Mesenchymal stem cell (in vitro differentiated cells and primary cell): ENCODE measurements at regions not wholly inside any gene's neighbourhood (a gene's known extent, or its start where the extent isn't known, plus 50 kb on each side); places are given as distances from the start of the nearest gene placed in this dataset.
"Not testable (repeated sequence)": the region's sequence is repeated elsewhere in the genome, so short reads cannot be mapped to it uniquely, and the experiment has no call there.

Experiments used
- DNase-seq: peaks from one replicate; pipeline ENCODE4 v3.0.0-alpha.2; 2013
- H2AFZ ChIP-seq: one replicate; pipeline ENCODE4 v1.6.1; 2013; ENCODE audit warnings: low read depth, mild to moderate bottlenecking, control low read depth, inconsistent platforms, low read length, moderate library complexity
- H2AK5ac ChIP-seq: 2 replicates; pipeline ENCODE4 v1.6.1; 2013; ENCODE audit warnings: low read length, moderate library complexity, mild to moderate bottlenecking, inconsistent platforms; ENCODE audit not compliant: severe bottlenecking
- H2BK120ac ChIP-seq: one replicate; pipeline ENCODE4 v1.6.1; 2013; ENCODE audit warnings: low read depth, mild to moderate bottlenecking, inconsistent platforms, low read length, moderate library complexity
- H2BK12ac ChIP-seq, 2 experiments: one replicate each; pipeline ENCODE4 v1.6.1; 2013; ENCODE audit warnings: inconsistent platforms in 2 of 2, low read length in 2 of 2, mild to moderate bottlenecking in 2 of 2, moderate library complexity in 2 of 2, control low read depth in 1 of 2
- H2BK15ac ChIP-seq: one replicate; pipeline ENCODE4 v1.6.1; 2013; ENCODE audit warnings: mild to moderate bottlenecking, low read depth, inconsistent platforms; ENCODE audit not compliant: poor library complexity, severe bottlenecking
- H2BK5ac ChIP-seq: 2 replicates; pipeline ENCODE4 v1.6.1; 2013; ENCODE audit warnings: low read depth, mild to moderate bottlenecking, low read length, control low read depth, inconsistent platforms; ENCODE audit not compliant: poor library complexity, severe bottlenecking
- H3K14ac ChIP-seq, 2 experiments: one replicate each; pipeline ENCODE4 v1.6.1; 2013; ENCODE audit warnings: inconsistent platforms in 2 of 2, low read length in 2 of 2, control low read depth in 1 of 2, mild to moderate bottlenecking in 1 of 2, moderate library complexity in 1 of 2
- H3K18ac ChIP-seq, 2 experiments: one replicate each; pipeline ENCODE4 v1.6.1; 2013; ENCODE audit warnings: inconsistent platforms in 2 of 2, low read length in 2 of 2, control low read depth in 1 of 2, low read depth in 1 of 2, mild to moderate bottlenecking in 1 of 2
- H3K23ac ChIP-seq, 2 experiments: one replicate each; pipeline ENCODE4 v1.6.1; 2013; ENCODE audit warnings: inconsistent platforms in 2 of 2, low read length in 2 of 2, mild to moderate bottlenecking in 2 of 2, moderate library complexity in 2 of 2, control low read depth in 1 of 2
- H3K27ac ChIP-seq: 2 replicates; pipeline ENCODE4 v1.5.1; 2013; ENCODE audit warnings: mild to moderate bottlenecking, moderate library complexity, low read length, control low read depth, inconsistent platforms; ENCODE audit not compliant: poor library complexity, severe bottlenecking
- H3K27me3 ChIP-seq, 2 experiments: 2 replicates each; pipeline versions ENCODE4 v1.6.1 to v1.7.0; 2013; ENCODE audit warnings: low read length in 2 of 2, mild to moderate bottlenecking in 2 of 2, moderate library complexity in 2 of 2, control low read depth in 1 of 2, inconsistent platforms in 1 of 2; ENCODE audit not compliant: control insufficient read depth in 1 of 2, insufficient read depth in 1 of 2
- H3K36me3 ChIP-seq, 2 experiments: 2 replicates each; pipeline versions ENCODE4 v1.6.1 to v1.7.0; 2013; ENCODE audit warnings: low read length in 2 of 2, control low read depth in 1 of 2, inconsistent platforms in 1 of 2, low read depth in 1 of 2, mild to moderate bottlenecking in 1 of 2; ENCODE audit not compliant: insufficient read depth in 2 of 2, control insufficient read depth in 1 of 2
- H3K4ac ChIP-seq, 2 experiments: one replicate each; pipeline ENCODE4 v1.6.1; 2013; ENCODE audit warnings: inconsistent platforms in 2 of 2, low read length in 2 of 2, mild to moderate bottlenecking in 2 of 2, moderate library complexity in 2 of 2, control low read depth in 1 of 2, low read depth in 1 of 2
- H3K4me1 ChIP-seq: 2 replicates; pipeline ENCODE4 v1.6.1; 2013; ENCODE audit warnings: low read depth, low read length, control low read depth; ENCODE audit not compliant: control insufficient read depth, insufficient read depth
- H3K4me2 ChIP-seq: 2 replicates; pipeline ENCODE4 v1.6.1; 2013; ENCODE audit warnings: low read length, mild to moderate bottlenecking, inconsistent platforms; ENCODE audit not compliant: poor library complexity, severe bottlenecking
- H3K4me3 ChIP-seq, 2 experiments: 2 replicates each; pipeline versions ENCODE4 v1.5.1 to v1.7.0; 2013; ENCODE audit warnings: low read length in 2 of 2, mild to moderate bottlenecking in 2 of 2, control low read depth in 1 of 2, low read depth in 1 of 2; ENCODE audit not compliant: insufficient read depth in 1 of 2
- H3K79me1 ChIP-seq: replicated peaks from 2 replicates; pipeline ENCODE4 v1.6.1; 2013; ENCODE audit warnings: mild to moderate bottlenecking, control low read depth, low read length, inconsistent platforms; ENCODE audit not compliant: poor library complexity, severe bottlenecking
- H3K9ac ChIP-seq: 2 replicates; pipeline ENCODE4 v1.7.0; 2013; ENCODE audit warnings: mild to moderate bottlenecking, low read length, moderate library complexity
- H3K9me3 ChIP-seq: 2 replicates; pipeline ENCODE4 v1.7.0; 2013; ENCODE audit warnings: mild to moderate bottlenecking, low read length; ENCODE audit not compliant: control insufficient read depth
- H4K8ac ChIP-seq: one replicate; pipeline ENCODE4 v1.6.1; 2013; ENCODE audit warnings: inconsistent platforms, mild to moderate bottlenecking, low read length, moderate library complexity
- H4K91ac ChIP-seq: one replicate; pipeline ENCODE4 v1.6.1; 2013; ENCODE audit warnings: mild to moderate bottlenecking, low read length, inconsistent platforms
- WGBS: methylation state at CpG from one replicate; pipeline ENCODE4 v1.1.7; 2013; ENCODE audit warnings: mixed read lengths; 5-methylcytosine and 5-hydroxymethylcytosine counted together

DNA sequence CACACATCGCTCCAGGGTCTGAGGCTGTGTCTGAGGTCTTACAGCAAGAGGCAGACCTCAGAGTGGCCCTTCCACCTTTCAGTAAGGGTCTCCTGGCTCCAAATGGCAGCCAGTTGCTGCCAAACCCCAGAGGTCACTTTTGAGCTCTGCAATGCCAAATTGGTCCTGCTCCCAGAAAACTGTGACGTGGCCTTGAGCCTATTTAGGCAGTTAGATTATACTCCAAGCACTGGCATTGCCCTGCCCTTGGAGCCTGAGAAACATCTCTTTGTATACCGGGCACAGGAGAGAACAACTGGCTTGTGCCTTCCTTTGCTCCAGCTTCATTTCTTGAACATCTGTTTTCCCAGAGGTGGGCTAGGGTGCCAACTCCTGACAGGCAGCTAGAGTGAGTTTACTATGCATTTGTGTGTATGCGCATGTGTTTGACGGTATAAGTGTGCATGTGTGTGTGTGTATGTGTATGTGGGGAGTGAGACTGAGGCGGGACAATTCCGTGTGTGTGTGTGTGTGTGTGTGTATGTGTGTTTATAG lies 134.5 kb downstream of the IER5 start:
- Histone ChIP-seq H3K18ac (no peak overlapping the region), H3K4ac (no peak overlapping the region), H2BK120ac (no peak overlapping the region), H2BK15ac (no peak overlapping the region), H3K36me3 (no peaks in the 10 kb centered on the region), H3K79me1 (no peaks in the 10 kb centered on the region), H4K91ac (no peak overlapping the region), H3K27ac (no peak overlapping the region), H3K9ac (no peak overlapping the region), H3K14ac (no peak overlapping the region), H3K23ac (no peak overlapping the region), H2BK12ac (no peak overlapping the region), H3K9me3 (peaks cover 2% of the 10 kb centered on the region), H3K4me2 (no peak overlapping the region), H2AFZ (no peak overlapping the region), H3K4me3 (no peak overlapping the region), H2AK5ac (no peak overlapping the region), H2BK5ac (no peak overlapping the region), H4K8ac (no peak overlapping the region), H3K27me3 (peaks cover 0 to 3% of the 10 kb centered on the region in 2 experiments), H3K4me1 (no peaks in the 10 kb centered on the region)
- DNase-seq = no peak
- 75% methylated on average over 7 of the region's 7 CpGs for WGBS

DNA sequence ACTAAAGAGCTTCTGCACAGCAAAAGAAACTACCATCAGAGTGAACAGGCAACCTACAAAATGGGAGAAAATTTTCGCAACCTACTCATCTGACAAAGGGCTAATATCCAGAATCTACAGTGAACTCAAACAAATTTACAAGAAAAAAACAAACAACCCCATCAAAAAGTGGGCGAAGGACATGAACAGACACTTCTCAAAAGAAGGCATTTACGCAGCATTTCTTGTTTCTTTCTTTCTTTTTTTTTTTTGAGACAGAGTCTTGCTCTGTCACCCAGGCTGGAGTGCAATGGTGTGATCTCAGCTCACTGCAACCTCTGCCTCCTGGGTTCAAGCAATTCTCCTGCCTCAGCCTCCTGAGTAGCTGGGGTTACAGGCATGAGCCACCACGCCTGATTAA lies 138.2 kb downstream of the IER5 start:
- H2BK5ac ChIP-seq, H4K8ac ChIP-seq, H2AFZ ChIP-seq, H3K4ac ChIP-seq, H2BK15ac ChIP-seq, H3K4me2 ChIP-seq, H3K79me1 ChIP-seq, H3K14ac ChIP-seq, DNase-seq, H3K36me3 ChIP-seq, H3K27ac ChIP-seq, H3K9me3 ChIP-seq, H3K18ac ChIP-seq, H3K4me3 ChIP-seq, H3K27me3 ChIP-seq, H3K9ac ChIP-seq, H3K23ac ChIP-seq, H2BK120ac ChIP-seq, H2AK5ac ChIP-seq, H4K91ac ChIP-seq, H3K4me1 ChIP-seq, H2BK12ac ChIP-seq: not testable (repeated sequence)
- 90% methylated on average over 3 of the region's 4 CpGs for WGBS

DNA sequence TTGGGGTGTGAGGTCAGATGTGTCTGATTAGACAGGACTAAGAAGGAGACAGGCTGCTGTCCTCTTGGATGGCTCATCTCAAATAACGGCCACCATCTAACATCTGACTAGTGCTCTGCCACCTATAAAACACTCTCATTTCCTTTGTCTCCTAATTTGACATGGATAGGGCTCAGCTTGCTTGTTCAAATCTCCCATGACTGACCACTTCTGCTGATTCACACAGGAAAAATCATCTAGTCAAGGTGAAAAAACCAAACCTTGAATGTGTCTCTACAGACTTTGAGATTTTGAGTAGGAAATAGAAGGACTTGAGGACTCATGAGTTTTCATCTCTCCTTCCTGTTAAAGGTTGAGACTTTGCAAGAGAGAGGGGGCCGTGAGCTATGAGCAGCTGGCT lies 150.6 kb downstream of the IER5 start:
- no peak overlapping the region for H3K18ac ChIP-seq
- 31% methylated on average over 2 of the region's 2 CpGs for WGBS
- no peak overlapping the region for H2BK5ac ChIP-seq
- no peak overlapping the region for H4K8ac ChIP-seq
- H3K4me3 ChIP-seq = no peak overlapping the region
- H3K79me1 ChIP-seq = no peaks in the 10 kb centered on the region
- H3K14ac ChIP-seq = no peak overlapping the region
- H3K4me1 ChIP-seq = no peaks in the 10 kb centered on the region
- no peak overlapping the region for H2BK12ac ChIP-seq
- peaks cover 0 to 6% of the 10 kb centered on the region in 2 experiments for H3K27me3 ChIP-seq
- H4K91ac ChIP-seq = no peak overlapping the region
- H3K4me2 ChIP-seq = no peak overlapping the region
- no peak overlapping the region for H3K23ac ChIP-seq
- no peak overlapping the region for H2BK120ac ChIP-seq
- H3K27ac ChIP-seq = no peak overlapping the region
- H3K9me3 ChIP-seq = no peaks in the 10 kb centered on the region
- no peak overlapping the region for H2AK5ac ChIP-seq
- H3K4ac ChIP-seq = no peak overlapping the region
- no peak overlapping the region for H2AFZ ChIP-seq
- H3K9ac ChIP-seq = no peak overlapping the region
- H3K36me3 ChIP-seq = no peaks in the 10 kb centered on the region
- no peak for DNase-seq
- no peak overlapping the region for H2BK15ac ChIP-seq

DNA sequence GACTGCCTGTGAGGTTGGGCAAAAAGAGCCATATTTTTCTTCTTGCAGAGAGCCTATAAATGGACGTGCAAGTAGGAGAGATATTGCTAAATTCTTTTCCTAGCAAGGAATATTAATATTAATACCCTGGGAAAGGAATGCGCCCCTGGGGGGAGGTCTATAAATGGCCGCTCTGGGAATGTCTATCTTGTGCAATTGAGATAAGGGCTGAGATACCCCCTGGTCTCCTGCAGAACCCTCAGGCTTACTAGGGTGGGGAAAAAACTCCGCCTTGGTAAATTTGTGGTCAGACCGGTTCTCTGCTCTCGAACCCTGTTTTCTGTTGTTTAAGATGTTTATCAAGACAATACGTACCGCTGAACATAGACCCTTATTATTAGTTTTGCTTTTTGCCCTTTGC lies 157.8 kb downstream of the IER5 start:
- not testable (repeated sequence) for H3K27ac ChIP-seq, H3K36me3 ChIP-seq, H4K91ac ChIP-seq, H2AFZ ChIP-seq, H3K18ac ChIP-seq, H2BK12ac ChIP-seq, H3K79me1 ChIP-seq, H3K9me3 ChIP-seq, H2BK120ac ChIP-seq, H3K4me3 ChIP-seq, H2BK15ac ChIP-seq, H3K9ac ChIP-seq, H3K23ac ChIP-seq, H3K4me1 ChIP-seq, H3K27me3 ChIP-seq, H4K8ac ChIP-seq, H2BK5ac ChIP-seq, H3K4ac ChIP-seq, DNase-seq, H3K14ac ChIP-seq, H2AK5ac ChIP-seq, H3K4me2 ChIP-seq
- WGBS = 94% methylated on average over 7 of the region's 8 CpGs
